PC-3 (cell line): ENCODE measurements at regions not wholly inside any gene's neighbourhood (a gene's known extent, or its start where the extent isn't known, plus 50 kb on each side); places are given as distances from the start of the nearest gene placed in this dataset.

Experiments used
- ATAC-seq: fragments of 200-7000 bp; cut with Tn5 transposase; 2 replicates; pipeline ENCODE4 v1.9.1; 2020; ENCODE audit warnings: mild to moderate bottlenecking, moderate library complexity
- BruUV-seq: library from RNA; stranded (reverse); fragments of 400-500 nt; replicated peaks from 2 replicates; lab custom pipeline; 2021; lab: Mats Ljungman, UMichigan
- CTCF ChIA-PET: fragments of 300-600 bp; sonication (Branson Sonifier 250); formaldehyde crosslinking; loops from one replicate; lab custom pipeline; 2022; ENCODE audit warnings: antibody characterized with exemption; lab: Charles Lee
- POLR2A ChIA-PET: fragments of 300-600 bp; sonication (Branson Sonifier 250); formaldehyde crosslinking; loops from one replicate; lab custom pipeline; 2022; ENCODE audit warnings: antibody characterized with exemption; ENCODE audit not compliant: unreplicated experiment; lab: Charles Lee
- DNase-seq: peaks from one replicate; pipeline ENCODE4 v3.0.0-alpha.2; 2015
- H2AFZ ChIP-seq: fragments of 300-600 bp; sonication (generic); 2 replicates; pipeline ENCODE4 v1.6.0; 2016; ENCODE audit warnings: antibody characterized with exemption, low read length
- H3F3A ChIP-seq: fragments of 300-600 bp; sonication (generic); one replicate; pipeline ENCODE4 v1.6.0; 2017; ENCODE audit warnings: antibody characterized with exemption, low read length, control low read depth, mild to moderate bottlenecking; ENCODE audit not compliant: unreplicated experiment
- H3K27ac ChIP-seq: fragments of 300-600 bp; sonication (generic); 2 replicates; pipeline ENCODE4 v1.5.1; 2016; ENCODE audit warnings: mild to moderate bottlenecking, low read length
- H3K27me3 ChIP-seq: fragments of 300-600 bp; sonication (generic); 2 replicates; pipeline ENCODE4 v1.6.1; 2016; ENCODE audit warnings: low read length, mixed read lengths
- H3K36me3 ChIP-seq: fragments of 300-600 bp; sonication (generic); 2 replicates; pipeline ENCODE4 v1.6.1; 2016; ENCODE audit warnings: low read depth, mixed run types, low read length, mixed read lengths
- H3K4me1 ChIP-seq: fragments of 300-600 bp; sonication (generic); 2 replicates; pipeline ENCODE4 v1.5.1; 2016; ENCODE audit warnings: low read length; ENCODE audit not compliant: insufficient read depth
- H3K4me2 ChIP-seq: fragments of 300-600 bp; sonication (generic); 2 replicates; pipeline ENCODE4 v1.6.0; 2016; ENCODE audit warnings: low read length
- H3K4me3 ChIP-seq: fragments of 300-600 bp; sonication (generic); 2 replicates; pipeline ENCODE4 v1.5.1; 2016; ENCODE audit warnings: mild to moderate bottlenecking, low read length, mixed read lengths
- H3K79me2 ChIP-seq: fragments of 300-600 bp; sonication (generic); 2 replicates; pipeline ENCODE4 v1.6.1; 2017; ENCODE audit warnings: low read length, mixed read lengths
- H3K9ac ChIP-seq: fragments of 300-600 bp; sonication (generic); 2 replicates; pipeline ENCODE4 v1.6.0; 2016; ENCODE audit warnings: mild to moderate bottlenecking, low read length
- H3K9me2 ChIP-seq: fragments of 300-600 bp; sonication (generic); replicated peaks from 2 replicates; pipeline ENCODE4 v1.6.1; 2016; ENCODE audit warnings: mixed run types, low read length, mixed read lengths
- H3K9me3 ChIP-seq: fragments of 300-600 bp; sonication (generic); 2 replicates; pipeline ENCODE4 v1.6.1; 2016; ENCODE audit warnings: low read length, mixed read lengths
- H4K20me1 ChIP-seq: fragments of 300-600 bp; sonication (generic); 2 replicates; pipeline ENCODE4 v1.6.1; 2016; ENCODE audit warnings: low read length, mixed read lengths
- CTCF ChIP-seq: fragments of 300-600 bp; sonication (generic); conservative IDR thresholded peaks from 2 replicates; pipeline ENCODE4 v1.5.1; 2017; ENCODE audit warnings: antibody characterized with exemption, low read depth, mild to moderate bottlenecking, low read length
- EZH2 ChIP-seq: fragments of 300-600 bp; sonication (generic); IDR thresholded peaks from one replicate; pipeline ENCODE4 v1.6.1; 2017; ENCODE audit warnings: antibody characterized with exemption, mild to moderate bottlenecking, low read length; ENCODE audit not compliant: unreplicated experiment
- EZH2phosphoT487 ChIP-seq: fragments of 300-600 bp; sonication (generic); IDR thresholded peaks from 2 replicates; pipeline ENCODE4 v1.6.1; 2018; ENCODE audit warnings: mild to moderate bottlenecking, antibody characterized with exemption, low read length, borderline replicate concordance
- intact Hi-C: fragments of 100-400 bp; cut with micrococcal nuclease; formaldehyde crosslinking; loops from 2 replicates; pipeline ENCODE4 v1.9.0; 2023

- H3K79me2 ChIP-seq, result no peaks in the 10 kb centered on the region
- H3K27ac ChIP-seq, result no peak overlapping the region
- H3K9ac ChIP-seq, result no peak overlapping the region
- no peak for DNase-seq
- H4K20me1 ChIP-seq, result no peaks in the 10 kb centered on the region
- H3K4me1 ChIP-seq, result no peaks in the 10 kb centered on the region
- H3K27me3 ChIP-seq, result no peaks in the 10 kb centered on the region
- ATAC-seq, result no peak
- no peaks in the 10 kb centered on the region for H3F3A ChIP-seq
- intact Hi-C loops, result no loop called here
- H3K36me3 ChIP-seq, result no peaks in the 10 kb centered on the region
- no TSS peak for BruUV-seq
- H3K4me2 ChIP-seq, result no peak overlapping the region
- H3K9me2 ChIP-seq, result no peaks in the 10 kb centered on the region
- H2AFZ ChIP-seq, result no peak overlapping the region
- no peak overlapping the region for H3K4me3 ChIP-seq
- H3K9me3 ChIP-seq, result 0 out of 2 replicates have a peak, but pooled peaks cover 7% of the 10 kb centered on the region
- ChIA-PET CTCF (no interaction called here), POLR2A (no interaction called here)
- no peak for TF ChIP-seq CTCF
Measured at GRCh38 chr5:162289489-162289888, 221.9 kb downstream of the GABRG2 start.

GRCh38 chr5:162299793-162300192 lies 232.2 kb downstream of the GABRG2 start:
- intact Hi-C loops, result no loop called here
- Histone ChIP-seq H3K79me2 (no peaks in the 10 kb centered on the region), H3K9me3 (peaks cover 7% of the 10 kb centered on the region), H3K9ac (no peak overlapping the region), H3K36me3 (no peaks in the 10 kb centered on the region), H3K9me2 (no peaks in the 10 kb centered on the region), H4K20me1 (no peaks in the 10 kb centered on the region), H3F3A (no peaks in the 10 kb centered on the region), H3K4me3 (no peak overlapping the region), H2AFZ (no peak overlapping the region), H3K4me1 (no peaks in the 10 kb centered on the region), H3K27ac (no peak overlapping the region), H3K4me2 (no peak overlapping the region), H3K27me3 (no peaks in the 10 kb centered on the region)
- ChIA-PET POLR2A (no interaction called here), CTCF (no interaction called here)
- no TSS peak for BruUV-seq
- ATAC-seq (no peak), DNase-seq (no peak)
- TF ChIP-seq CTCF (no peak), EZH2phosphoT487 (no peak), EZH2 (no peak)

- H4K20me1 ChIP-seq, result no peaks in the 10 kb centered on the region
- no peak overlapping the region for H3K4me2 ChIP-seq
- ChIA-PET POLR2A (no interaction called here), CTCF (no interaction called here)
- BruUV-seq, result no TSS peak
- no peak overlapping the region for H3K27ac ChIP-seq
- intact Hi-C loops, result no loop called here
- no peak overlapping the region for H3K9ac ChIP-seq
- no peak overlapping the region for H2AFZ ChIP-seq
- no peak overlapping the region for H3K4me3 ChIP-seq
- H3K9me2 ChIP-seq, result no peaks in the 10 kb centered on the region
- H3K9me3 ChIP-seq, result no peaks in the 10 kb centered on the region; the same call in 1 of the 2 replicates
- H3K36me3 ChIP-seq, result no peaks in the 10 kb centered on the region
- H3K27me3 ChIP-seq, result no peaks in the 10 kb centered on the region
- DNase-seq (no peak), ATAC-seq (no peak)
- H3K4me1 ChIP-seq, result no peaks in the 10 kb centered on the region
- TF ChIP-seq EZH2phosphoT487 (no peak), CTCF (no peak), EZH2 (no peak)
- no peaks in the 10 kb centered on the region for H3K79me2 ChIP-seq
- no peaks in the 10 kb centered on the region for H3F3A ChIP-seq
Measured at GRCh38 chr5:162301356-162301755, 233.8 kb downstream of the GABRG2 start.
